ENCODE measurements at regions not wholly inside any gene's neighbourhood (a gene's known extent, or its start where the extent isn't known, plus 50 kb on each side); places are given as distances from the start of the nearest gene placed in this dataset.

DNA sequence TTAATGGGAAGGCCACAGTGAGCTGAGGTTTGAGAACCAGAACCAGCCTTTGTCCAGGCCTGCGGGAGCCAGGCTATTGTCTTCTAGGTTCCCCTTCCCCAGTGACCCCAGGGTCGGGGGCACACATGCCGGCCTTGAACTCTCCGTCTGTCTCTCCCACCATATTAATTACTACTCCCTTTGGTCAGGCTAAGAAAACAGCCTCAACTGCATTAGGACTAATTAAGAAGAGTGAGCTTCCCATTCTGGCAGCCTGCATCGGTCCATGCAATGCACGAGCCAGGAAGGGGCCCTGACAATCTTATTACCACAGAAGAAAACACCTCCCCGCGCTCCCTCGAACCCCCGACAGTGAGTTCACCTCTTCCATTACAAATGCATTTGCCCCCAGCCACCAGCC is 380.2 kb upstream of the ZFHX3 start (continued):
- no peak for TF ChIP-seq CTCF (IDR thresholded peaks at IDR 0.05; ENCODE audit: control extremely low read depth in 1 of 3, insufficient read depth in 1 of 3, low read depth in 1 of 3, low read length in 3 of 3)

Measured in H1 (cell line).